Spleen (tissue), 11 donors: ENCODE measurements at regions not wholly inside any gene's neighbourhood (a gene's known extent, or its start where the extent isn't known, plus 50 kb on each side); places are given as distances from the start of the nearest gene placed in this dataset.

Experiments used
- DNase-seq: peaks from one replicate; pipeline ENCODE4 v3.0.0-alpha.2; 2020
- H3K27ac ChIP-seq, 8 donors: fragments of 200-600 bp; sonication (generic) in 7 of 8; 1 replicate in 4 of 8; 2 replicates in 4 of 8; pipeline versions ENCODE4 v1.5.0 to v1.8.0; 2016 to 2021; ENCODE audit warnings: inconsistent platforms in 4 of 8, mild to moderate bottlenecking in 4 of 8, moderate library complexity in 1 of 8
- H3K27me3 ChIP-seq, 7 donors: fragments of 200-600 bp; sonication (generic) in 6 of 7; replicated peaks in 1 of 7; 1 replicate in 4 of 7; 2 replicates in 3 of 7; pipeline versions ENCODE4 v1.5.0 to v1.8.0; 2016 to 2021; ENCODE audit warnings: inconsistent platforms in 3 of 7, mild to moderate bottlenecking in 1 of 7
- H3K36me3 ChIP-seq, 6 donors: fragments of 200-600 bp; sonication (generic) in 5 of 6; 1 replicate in 4 of 6; 2 replicates in 2 of 6; pipeline versions ENCODE4 v1.5.0 to v1.8.0; 2016 to 2021; ENCODE audit warnings: inconsistent platforms in 2 of 6
- H3K4me1 ChIP-seq, 6 donors: fragments of 200-600 bp; sonication (generic) in 5 of 6; 1 replicate in 3 of 6; 2 replicates in 3 of 6; pipeline versions ENCODE4 v1.5.0 to v1.8.0; 2016 to 2021; ENCODE audit warnings: inconsistent platforms in 3 of 6
- H3K4me3 ChIP-seq, 8 donors: fragments of 200-600 bp; sonication (generic) in 7 of 8; 1 replicate in 4 of 8; 2 replicates in 4 of 8; pipeline versions ENCODE4 v1.5.0 to v1.8.0; 2016 to 2021; ENCODE audit warnings: inconsistent platforms in 4 of 8, mild to moderate bottlenecking in 4 of 8, moderate library complexity in 2 of 8
- H3K9me3 ChIP-seq, 8 donors: fragments of 200-600 bp; sonication (generic) in 7 of 8; 1 replicate in 4 of 8; 2 replicates in 4 of 8; pipeline versions ENCODE4 v1.5.0 to v1.8.0; 2016 to 2021; ENCODE audit warnings: inconsistent platforms in 4 of 8
- CTCF ChIP-seq, 11 experiments: fragments of 200-600 bp in 7 of 11; fragments of 450-650 bp in 4 of 11; sonication (generic) in 4 of 11; IDR thresholded peaks in 8 of 11; conservative IDR thresholded peaks in 3 of 11; 1 replicate in 7 of 11; 2 replicates in 4 of 11; pipeline versions ENCODE4 v1.4.0 to v1.8.0; 2016 to 2021; ENCODE audit warnings: antibody characterized with exemption in 11 of 11, inconsistent platforms in 4 of 11, mild to moderate bottlenecking in 1 of 11
- POLR2A ChIP-seq, 3 donors: fragments of 450-650 bp; IDR thresholded peaks; one replicate each; pipeline ENCODE4 v1.5.1; 2017; ENCODE audit warnings: antibody characterized with exemption in 3 of 3, mild to moderate bottlenecking in 1 of 3
- POLR2AphosphoS5 ChIP-seq, 3 donors: sonication (generic); formaldehyde crosslinking; IDR thresholded peaks; one replicate each; pipeline ENCODE4 v1.5.1; 2017; ENCODE audit warnings: antibody characterized with exemption in 3 of 3
- WGBS, 5 donors: extraction: QIAGEN DNeasy Blood & Tissue Kit in 3 of 5; methylation state at CpG; one replicate each; pipeline versions ENCODE4 v1.1.5 to v1.1.7; 2013 to 2018; 5-methylcytosine and 5-hydroxymethylcytosine counted together
- intact Hi-C: fragments of 100-400 bp; cut with DNase I; formaldehyde crosslinking; loops from one replicate; pipeline ENCODE4 v1.15.0; 2023; ENCODE audit warnings: low total_unique reads
- donor health status: healthy with polysubstance abuse.
- donor health status: DM: no; HTN: no; CAD: no; lungs with moderate emphysema.
- donor health status: DM: no; HTN: no; CAD: no.
- donor health status: Bipolar disorder and iron deficiency.
- donor health status: healthy.
- donor health status: DM: no; HTN: no; CAD: no.
- donor health status: DM: yes; HTN: yes; CAD: no.

- H3K27ac ChIP-seq = no peak overlapping the region
- no peaks in the 10 kb centered on the region for H3K4me1 ChIP-seq
- no peak overlapping the region for H3K4me3 ChIP-seq
- no peaks in the 10 kb centered on the region for H3K36me3 ChIP-seq
- intact Hi-C loops = no loop called here
- DNase-seq = no peak
- 80 to 88% (median 85%) methylated on average over 1 of the region's 1 CpG for WGBS, 5 donors
- H3K27me3 ChIP-seq = no peaks in the 10 kb centered on the region
- no peak for TF ChIP-seq POLR2AphosphoS5 (IDR thresholded peaks at IDR 0.05)
- TF ChIP-seq POLR2A (IDR thresholded peaks at IDR 0.05) = no peak
- TF ChIP-seq CTCF (IDR thresholded peaks at IDR 0.05 in 8 of 11, conservative IDR thresholded peaks at IDR 0.05 in 3 of 11) = no peak
- peaks cover 0 to 6% (median 0%) of the 10 kb centered on the region in 8 donors for H3K9me3 ChIP-seq
Measured at GRCh38 chr12:60152756-60153155, 556.9 kb downstream of the SLC16A7 start.

- Histone ChIP-seq H3K4me1 (no peaks in the 10 kb centered on the region), H3K4me3 (no peak overlapping the region), H3K27ac (no peak overlapping the region), H3K9me3 (peaks cover 0 to 5% (median 0%) of the 10 kb centered on the region in 8 donors), H3K27me3 (no peaks in the 10 kb centered on the region), H3K36me3 (no peaks in the 10 kb centered on the region)
- whole genome bisulfite sequencing, 5 donors = 80 to 97% (median 86%) methylated on average over 1 of the region's 1 CpG
- intact Hi-C loops = no loop called here
- TF ChIP-seq CTCF (IDR thresholded peaks at IDR 0.05 in 8 of 11, conservative IDR thresholded peaks at IDR 0.05 in 3 of 11) = no peak
- TF ChIP-seq POLR2A (IDR thresholded peaks at IDR 0.05) = no peak
- no peak for TF ChIP-seq POLR2AphosphoS5 (IDR thresholded peaks at IDR 0.05)
- no peak for DNase-seq
Measured at GRCh38 chr12:60159761-60160160, 563.9 kb downstream of the SLC16A7 start.

- DNase-seq = no peak
- H3K36me3 ChIP-seq = no peaks in the 10 kb centered on the region
- no peaks in the 10 kb centered on the region for H3K27me3 ChIP-seq
- H3K9me3 ChIP-seq = peaks cover 0 to 7% (median 0%) of the 10 kb centered on the region in 8 donors
- H3K27ac ChIP-seq = no peak overlapping the region
- intact Hi-C loops = no loop called here
- TF ChIP-seq POLR2AphosphoS5 (IDR thresholded peaks at IDR 0.05) (no peak), CTCF (IDR thresholded peaks at IDR 0.05 in 8 of 11, conservative IDR thresholded peaks at IDR 0.05 in 3 of 11) (no peak), POLR2A (IDR thresholded peaks at IDR 0.05) (no peak)
- H3K4me1 ChIP-seq = no peaks in the 10 kb centered on the region
- no peak overlapping the region for H3K4me3 ChIP-seq
- WGBS, 5 donors = 87 to 96% (median 89%) methylated on average over 13 of the region's 13 CpGs
Measured at GRCh38 chr12:60162988-60163720, 567.3 kb downstream of the SLC16A7 start.

- H3K4me3 ChIP-seq = no peak overlapping the region
- H3K9me3 ChIP-seq = peaks cover 0 to 7% (median 0%) of the 10 kb centered on the region in 8 donors
- 68 to 79% (median 73%) methylated on average over 2 of the region's 2 CpGs for WGBS, 5 donors
- no peaks in the 10 kb centered on the region for H3K4me1 ChIP-seq
- no peaks in the 10 kb centered on the region for H3K27me3 ChIP-seq
- DNase-seq = no peak
- no peaks in the 10 kb centered on the region for H3K36me3 ChIP-seq
- no peak overlapping the region for H3K27ac ChIP-seq
- intact Hi-C loops = no loop called here
- TF ChIP-seq POLR2AphosphoS5 (IDR thresholded peaks at IDR 0.05) = no peak
- no peak for TF ChIP-seq CTCF (IDR thresholded peaks at IDR 0.05 in 8 of 11, conservative IDR thresholded peaks at IDR 0.05 in 3 of 11)
- no peak for TF ChIP-seq POLR2A (IDR thresholded peaks at IDR 0.05)
Measured at GRCh38 chr12:60165781-60166180, 570.0 kb downstream of the SLC16A7 start.
